ENCODE measurements at regions not wholly inside any gene's neighbourhood (a gene's known extent, or its start where the extent isn't known, plus 50 kb on each side); places are given as distances from the start of the nearest gene placed in this dataset.
"Not testable (repeated sequence)": the region's sequence is repeated elsewhere in the genome, so short reads cannot be mapped to it uniquely, and the experiment has no call there.

DNA sequence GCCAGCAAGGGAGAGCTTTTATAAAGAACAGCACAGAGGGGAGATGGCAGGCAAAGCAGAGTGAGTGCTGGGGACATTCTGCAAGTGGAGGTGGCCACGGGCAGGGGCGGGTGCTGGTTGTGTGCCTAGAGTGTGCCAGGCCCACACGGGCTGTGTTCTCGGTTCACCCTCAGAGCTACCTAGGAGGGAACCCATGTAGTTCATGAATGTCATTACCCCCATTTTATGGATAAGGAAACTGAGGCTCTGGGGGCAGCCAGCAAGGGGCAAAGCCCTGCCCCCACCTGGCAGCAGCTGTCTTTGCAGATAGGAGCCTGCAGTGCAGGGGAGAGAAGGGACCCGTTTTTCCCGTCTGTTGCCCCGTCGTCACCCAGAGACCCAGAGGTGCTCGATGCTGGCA is 85.2 kb upstream of the NCOR2 start:
- no peak for DNase-seq (ENCODE audit: low read depth in 3 of 3)

DNA sequence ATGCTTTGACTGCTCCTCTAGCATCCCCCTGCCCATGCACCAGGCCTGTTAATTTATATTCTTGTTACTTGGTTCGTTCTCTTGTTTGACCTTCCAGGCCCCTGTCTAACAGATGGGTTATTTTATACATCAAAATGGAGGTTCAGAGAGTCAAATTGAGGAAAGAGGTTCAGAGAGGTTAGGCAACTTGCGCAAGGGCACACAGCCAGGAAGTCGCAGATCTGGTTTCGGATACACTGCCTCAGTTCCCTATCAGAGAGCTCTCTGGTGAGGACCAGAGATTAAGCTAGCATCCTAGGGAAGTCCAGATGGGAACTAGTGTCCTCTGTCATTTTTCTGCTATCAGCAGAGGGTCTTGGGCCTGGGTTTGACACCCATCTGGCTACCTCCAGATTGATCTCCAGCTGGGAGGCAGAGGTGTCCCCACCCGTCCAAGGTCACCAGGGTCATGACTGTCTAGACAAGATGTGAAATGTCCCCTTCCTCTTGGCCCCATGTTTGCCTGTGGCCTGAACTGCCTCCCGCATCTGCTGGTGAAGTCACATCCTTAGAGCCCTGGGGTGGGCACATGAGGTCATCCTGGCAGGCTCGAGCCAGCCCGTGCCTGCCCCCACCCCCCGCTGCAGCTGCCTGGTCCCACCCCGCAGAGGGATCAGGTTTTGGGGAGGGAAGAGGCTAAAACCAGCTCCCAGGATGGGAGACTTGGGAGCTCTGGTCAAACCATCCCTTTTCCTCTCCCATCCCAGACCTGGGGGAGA is 84.3 kb upstream of the NCOR2 start:
- DNase-seq (ENCODE audit: low read depth in 3 of 3) = no peak

DNA sequence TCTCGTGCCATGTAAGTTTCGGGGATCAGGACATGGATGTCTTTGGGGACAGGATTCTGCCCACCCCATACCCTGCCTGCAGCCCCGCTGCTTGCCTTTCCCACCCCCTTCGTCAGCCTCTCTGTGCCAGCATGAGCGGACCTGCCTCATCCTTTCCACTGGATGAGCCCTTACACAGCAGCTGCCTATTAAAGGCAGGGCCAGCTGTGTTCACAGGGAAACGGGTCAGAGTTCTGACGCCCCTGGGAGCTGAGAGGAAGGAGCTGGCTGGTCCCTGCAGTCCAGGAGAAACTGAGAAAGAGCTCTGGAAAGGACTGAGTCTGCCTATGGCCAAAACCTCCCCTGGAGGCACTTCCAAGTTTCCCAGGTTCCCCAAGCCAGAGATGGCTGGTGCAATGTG is 83.5 kb upstream of the NCOR2 start:
- no peak for DNase-seq (ENCODE audit: low read depth in 3 of 3)

DNA sequence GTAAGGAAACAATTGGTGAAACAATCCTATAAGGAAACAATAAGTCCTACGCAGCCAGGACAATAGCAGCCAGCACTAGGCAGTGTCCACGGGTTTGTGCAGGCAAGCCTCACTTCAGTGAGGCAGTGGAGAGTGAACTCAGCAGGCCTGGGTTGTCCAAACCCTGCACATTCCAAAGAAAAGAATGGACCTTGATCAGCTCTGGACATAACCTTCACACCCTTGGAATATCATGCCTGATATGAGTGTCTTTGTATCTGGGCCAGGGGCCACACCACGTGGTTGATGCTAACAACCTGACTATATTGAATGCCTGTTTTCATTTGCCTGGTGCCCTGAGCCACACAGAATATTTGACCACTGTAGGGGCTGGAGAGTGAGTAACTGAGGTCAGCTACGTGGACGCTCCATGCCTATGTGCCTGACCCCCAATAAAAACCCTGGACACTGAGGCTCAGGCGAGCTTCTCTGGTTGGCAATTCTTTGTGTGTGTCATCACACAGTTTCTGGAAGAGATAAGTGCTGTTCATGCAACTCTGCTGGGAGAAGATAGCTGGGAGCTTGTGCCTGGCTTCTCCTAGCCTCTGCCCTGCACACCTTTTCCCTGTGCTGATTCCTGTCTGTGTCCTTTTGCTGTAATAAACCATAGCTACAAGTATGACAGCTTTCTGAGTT is 81.4 kb upstream of the NCOR2 start:
- no peak for DNase-seq (ENCODE audit: low read depth in 3 of 3)

DNA sequence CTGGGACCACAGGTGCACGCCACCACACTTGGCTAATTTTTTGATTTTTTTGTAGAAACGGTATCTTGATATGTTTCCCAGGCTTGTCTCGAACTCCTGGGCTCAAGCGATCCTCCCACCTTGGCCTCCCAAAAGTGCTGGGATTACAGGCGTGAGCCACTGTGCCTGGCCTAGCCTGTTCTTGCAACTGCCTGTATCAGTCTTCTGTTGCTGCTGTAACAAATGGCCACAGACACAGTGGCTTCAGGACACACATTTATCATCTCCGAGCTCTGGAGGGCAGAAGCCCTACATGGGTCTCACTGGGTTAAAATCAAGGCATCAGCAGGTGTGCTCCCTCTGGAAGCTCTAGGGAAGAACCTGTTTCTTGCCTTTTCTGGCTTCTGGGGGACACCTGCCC is 79.9 kb upstream of the NCOR2 start:
- DNase-seq (ENCODE audit: low read depth in 3 of 3) = no peak

DNA sequence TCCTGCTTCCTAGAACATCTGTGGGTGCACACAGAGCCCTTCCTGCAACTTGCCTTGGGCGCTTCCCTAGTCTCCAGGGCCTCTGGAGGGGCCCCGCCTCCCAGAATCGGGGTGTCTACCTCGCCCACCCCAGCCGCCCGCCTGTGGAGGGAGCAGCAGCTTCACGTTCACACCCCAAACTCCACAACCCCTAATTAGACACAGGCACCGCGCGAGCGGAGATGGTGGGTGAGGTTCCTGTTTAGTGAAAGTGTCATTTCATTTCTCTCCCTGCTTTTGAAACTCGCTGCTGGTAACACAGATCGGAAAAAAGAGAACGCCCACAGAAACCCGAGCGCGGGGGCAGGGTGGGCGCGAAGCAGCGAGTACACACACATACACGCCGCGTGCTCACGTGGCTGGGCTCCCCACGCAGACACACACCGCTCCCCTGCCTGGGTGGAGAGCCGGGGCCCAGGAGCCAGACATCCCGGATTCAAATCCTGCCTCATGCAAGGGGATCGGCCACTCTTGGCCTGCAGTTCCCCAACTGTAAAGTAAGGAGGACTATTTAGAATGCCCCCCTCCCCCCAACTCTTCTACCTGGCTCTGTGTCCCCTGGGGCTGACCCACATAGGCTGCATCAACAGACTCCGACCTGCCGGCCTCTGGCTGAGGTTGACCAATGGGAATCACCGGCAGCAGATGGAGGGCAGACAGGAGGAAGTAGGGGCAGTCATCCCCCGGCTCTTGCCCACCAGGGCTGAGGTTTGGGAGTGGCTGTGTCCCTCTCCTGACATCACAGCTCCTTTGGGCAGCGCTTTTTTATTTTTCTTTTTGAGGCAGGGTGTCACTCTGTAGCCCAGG is 79.2 kb upstream of the NCOR2 start:
- peak; percentile 12 to 31 (median 23) for DNase-seq (ENCODE audit: low read depth in 3 of 3)

DNA sequence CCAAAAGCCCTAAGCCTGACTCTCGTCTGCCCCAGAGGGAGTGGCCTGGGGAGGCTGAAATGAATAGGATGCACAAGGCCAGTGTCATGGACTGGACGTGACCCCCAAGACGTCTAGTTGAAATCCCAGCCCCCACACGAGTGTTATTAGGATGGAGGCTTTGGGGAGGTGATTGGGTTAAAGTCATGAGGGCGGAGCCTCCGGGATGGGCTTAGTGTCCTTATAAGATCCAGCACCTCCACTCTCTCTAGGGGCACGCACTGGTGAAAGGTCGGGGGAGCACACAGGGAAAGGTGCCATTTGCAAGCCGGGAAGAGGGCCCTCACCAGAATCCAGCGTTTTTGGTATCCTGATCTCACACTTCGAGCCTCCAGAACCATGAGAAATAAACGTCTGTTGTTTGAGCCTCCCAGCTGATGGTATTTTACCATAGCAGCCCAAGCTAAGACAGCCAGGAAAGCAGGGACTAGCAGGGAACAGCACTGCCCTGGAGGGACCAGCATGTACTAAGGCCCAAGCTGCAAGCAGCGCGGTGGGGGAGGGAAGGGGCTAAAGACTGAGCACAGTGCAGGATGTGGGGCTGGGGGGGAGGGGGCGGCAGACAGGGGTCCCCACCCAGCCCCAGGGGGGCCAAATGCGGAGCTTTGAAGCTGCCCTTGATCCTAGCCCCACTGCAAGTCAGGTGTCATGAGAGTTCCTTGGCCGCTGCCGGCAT is 78.3 kb upstream of the NCOR2 start:
- no peak for DNase-seq (ENCODE audit: low read depth in 3 of 3)

DNA sequence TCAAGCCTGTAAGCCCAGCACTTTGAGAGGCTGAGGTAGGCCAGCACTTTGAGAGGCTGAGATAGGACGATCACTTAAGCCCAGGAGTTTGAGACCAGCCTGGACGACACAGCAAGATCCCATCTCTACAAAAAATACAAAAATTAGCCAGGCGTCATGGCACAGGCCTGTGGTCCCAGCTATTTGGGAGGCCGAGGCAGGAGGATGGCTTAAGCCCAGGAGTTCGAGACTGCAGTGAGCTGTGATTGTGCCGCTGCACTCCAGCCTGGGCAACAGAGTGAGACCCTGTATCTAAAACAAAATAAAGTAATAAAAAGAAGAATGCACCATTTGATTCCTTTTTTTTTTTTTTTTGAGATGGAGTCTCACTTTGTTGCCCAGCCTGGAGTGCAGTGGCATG is 76.4 kb upstream of the NCOR2 start:
- DNase-seq (ENCODE audit: low read depth in 3 of 3) = not testable (repeated sequence)

DNA sequence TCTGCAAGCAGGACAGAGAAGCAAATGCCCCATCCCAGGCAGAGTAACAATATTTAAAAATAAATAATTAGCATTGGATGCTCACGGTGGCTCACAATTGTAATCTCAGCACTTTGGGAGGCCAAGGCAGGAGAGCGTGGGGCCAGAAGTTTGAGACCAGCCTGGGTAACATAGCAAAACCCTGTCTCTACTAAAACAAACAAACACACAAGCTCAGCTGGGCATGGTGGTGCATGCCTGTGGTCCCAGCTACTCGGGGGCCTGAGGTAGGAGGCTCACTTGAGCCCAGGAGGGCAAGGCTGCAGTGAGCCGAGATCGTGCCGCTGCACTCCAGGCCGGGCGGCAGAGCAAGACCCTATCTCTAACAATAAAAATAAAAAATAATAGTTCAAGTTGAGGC is 74.7 kb upstream of the NCOR2 start:
- DNase-seq (ENCODE audit: low read depth in 3 of 3) = no peak

DNA sequence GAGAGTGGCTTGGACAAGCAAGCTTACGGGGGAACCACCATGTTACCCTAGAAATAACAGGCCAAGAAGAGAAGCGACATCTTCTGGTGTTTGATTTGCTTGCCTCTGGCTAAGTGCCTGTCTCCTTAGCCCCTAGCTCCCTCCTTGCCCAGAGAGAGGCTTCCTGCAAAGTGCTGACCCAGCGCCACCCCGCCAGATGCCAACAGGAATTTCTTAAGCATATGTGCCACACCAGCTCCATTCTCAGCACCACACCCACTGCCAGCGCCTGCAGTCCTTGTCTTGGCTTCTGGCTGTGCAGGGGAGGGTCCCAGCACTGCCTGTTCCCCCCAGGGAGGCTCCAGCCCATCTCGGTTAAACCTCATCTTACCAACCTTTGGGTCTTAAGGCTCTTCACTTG is 74.2 kb upstream of the NCOR2 start:
- no peak for DNase-seq (ENCODE audit: low read depth in 3 of 3)

DNA sequence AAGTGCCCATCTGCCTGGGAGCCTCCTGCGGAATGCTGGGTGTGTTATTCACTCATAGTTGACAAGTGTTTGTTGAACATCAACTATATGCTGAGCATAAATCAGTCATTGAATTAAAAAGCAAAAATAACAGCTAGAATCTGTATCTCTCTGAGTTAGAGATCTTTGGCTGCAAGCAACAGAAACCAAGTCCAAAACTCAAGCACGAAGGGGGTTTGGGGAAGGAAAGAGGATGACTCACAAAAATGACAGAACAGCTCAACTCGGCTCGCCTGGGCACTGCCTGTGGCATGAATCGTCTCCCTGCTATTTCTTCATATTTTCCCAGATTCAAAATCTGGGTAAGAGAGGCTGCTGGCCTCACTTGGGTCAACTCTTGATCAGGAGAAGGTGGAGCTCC is 72.6 kb upstream of the NCOR2 start:
- no peak for DNase-seq (ENCODE audit: low read depth in 3 of 3)

DNA sequence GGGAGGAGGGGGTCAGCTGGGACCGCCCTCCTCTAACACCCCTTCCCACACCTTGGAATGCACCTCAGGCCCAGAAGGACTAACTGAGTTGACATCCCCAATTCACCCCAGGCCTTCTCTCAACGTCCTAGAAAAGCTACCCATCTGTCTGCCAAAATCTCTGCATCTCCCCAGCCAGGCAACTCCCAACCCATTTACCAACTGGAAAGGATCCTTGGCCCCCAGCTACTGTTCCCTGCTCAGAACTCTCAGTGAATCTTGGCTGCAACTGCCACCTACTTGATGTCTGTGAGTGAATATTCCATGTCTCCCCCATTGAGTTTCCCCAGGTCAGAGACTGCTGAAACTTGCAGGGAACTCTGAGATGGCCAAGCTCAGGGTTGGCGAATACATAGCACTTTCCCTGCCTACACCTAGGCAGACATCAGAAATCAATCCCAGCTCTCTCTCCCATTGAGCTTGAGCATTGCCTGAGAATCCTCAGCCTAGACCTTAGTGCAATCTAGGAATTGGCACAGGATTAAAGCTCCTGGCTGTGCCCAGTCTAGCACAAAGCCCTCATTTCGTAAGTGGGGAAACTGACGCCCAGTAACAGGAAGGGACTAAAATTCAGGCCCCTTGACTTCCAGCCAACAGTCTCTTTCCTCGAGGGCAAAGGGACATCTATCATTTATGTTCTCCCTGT is 71.9 kb upstream of the NCOR2 start:
- DNase-seq (ENCODE audit: low read depth in 3 of 3) = no peak

DNA sequence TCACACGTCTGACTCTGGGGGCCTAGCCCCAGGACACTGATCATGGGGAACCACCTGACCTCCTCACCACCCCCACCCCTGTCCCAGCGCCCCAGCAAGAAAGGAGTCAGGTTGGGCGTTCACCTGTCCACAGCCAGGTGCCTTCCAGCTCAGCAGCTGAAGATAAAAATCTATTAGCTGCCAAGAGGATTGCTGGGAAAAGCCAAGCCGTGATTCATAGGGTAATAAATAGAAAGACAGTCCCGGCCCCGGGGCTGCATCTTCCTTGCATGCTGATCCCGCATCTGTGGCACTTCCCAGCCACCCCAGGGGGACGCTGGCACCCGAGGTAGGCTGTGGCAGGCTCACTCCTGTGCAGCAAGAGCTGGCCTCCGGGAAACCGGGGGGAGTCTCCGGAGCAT is 70.2 kb upstream of the NCOR2 start:
- no peak for DNase-seq (ENCODE audit: low read depth in 3 of 3)

DNA sequence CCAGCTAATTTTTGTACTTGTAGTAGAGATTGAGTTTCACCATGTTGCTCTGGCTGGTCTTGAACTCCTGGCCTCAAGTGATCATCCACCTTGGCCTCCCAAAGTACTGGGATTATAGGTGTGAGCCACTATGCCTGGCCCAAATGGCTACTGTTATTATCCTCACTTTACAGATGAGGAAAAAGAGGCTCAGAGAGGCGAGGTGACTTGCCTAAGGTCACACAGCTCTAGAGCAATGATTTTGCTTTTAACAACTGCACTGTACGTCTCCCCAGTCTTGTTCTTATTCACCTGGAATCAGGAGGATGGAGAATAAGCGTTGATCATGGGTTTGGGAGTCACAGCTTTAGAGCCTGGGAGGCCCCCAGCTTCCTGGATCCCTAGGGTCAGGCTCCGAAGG is 69.8 kb upstream of the NCOR2 start:
- DNase-seq (ENCODE audit: low read depth in 3 of 3) = no peak

DNA sequence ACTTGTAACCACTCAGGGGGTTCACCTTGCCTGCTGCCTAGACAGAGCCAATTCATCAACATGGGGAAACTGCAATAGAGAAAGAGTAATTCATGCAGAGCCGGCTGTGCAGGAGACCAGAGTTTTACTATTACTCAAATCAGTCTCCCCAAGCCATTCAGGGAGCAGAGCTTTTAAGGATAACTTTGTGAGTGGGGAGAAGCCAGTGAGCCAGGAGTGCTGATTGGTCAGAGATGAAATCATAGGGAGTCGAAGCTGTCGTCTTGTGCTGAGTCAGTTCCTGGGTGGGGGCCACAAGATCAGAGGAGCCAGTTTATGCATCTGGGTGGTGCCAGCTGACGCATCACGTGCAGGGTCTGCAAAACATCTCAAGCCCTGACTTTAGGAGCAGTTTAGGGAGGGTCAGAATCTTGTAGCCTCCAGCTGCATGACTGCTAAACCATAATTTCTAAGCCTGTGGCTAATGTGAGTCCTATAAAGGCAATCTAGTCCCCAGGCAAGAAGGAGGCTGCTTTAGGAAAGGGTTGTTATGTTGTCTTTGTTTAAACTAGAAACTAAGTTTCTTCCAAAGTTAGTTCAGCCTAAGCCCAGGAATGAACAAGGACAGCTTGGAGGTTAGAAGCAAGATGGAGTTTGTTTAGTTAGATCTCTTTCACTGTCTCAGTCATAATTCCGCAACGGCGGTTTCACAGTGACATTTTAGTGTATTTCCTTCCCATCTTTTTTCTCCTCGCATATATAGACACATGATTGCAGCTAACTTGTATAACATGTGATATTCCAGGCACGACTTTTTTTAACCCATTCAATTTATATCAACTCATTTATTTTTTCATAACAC is 68.9 kb upstream of the NCOR2 start:
- DNase-seq (ENCODE audit: low read depth in 3 of 3) = peak; percentile 13 to 74 (median 24)

DNA sequence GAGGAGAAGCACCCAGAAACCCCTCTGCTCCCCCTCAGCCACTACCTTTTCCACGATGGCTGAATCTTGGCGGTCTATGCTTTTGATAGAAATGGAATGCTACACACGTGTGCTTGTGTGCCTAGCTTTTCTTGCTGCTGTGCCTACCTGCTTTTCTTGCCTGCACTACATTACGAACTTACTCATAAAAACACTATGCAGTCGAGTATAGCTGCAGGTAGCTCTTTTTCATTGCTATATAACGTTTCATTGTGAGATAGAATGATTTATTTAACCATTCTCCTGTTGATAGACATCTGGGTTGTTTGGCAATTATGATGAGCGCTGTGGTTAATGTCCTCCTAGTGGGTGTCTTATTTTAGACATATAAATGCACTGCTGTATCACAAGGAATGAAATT is 67.9 kb upstream of the NCOR2 start:
- DNase-seq (ENCODE audit: low read depth in 3 of 3) = no peak

DNA sequence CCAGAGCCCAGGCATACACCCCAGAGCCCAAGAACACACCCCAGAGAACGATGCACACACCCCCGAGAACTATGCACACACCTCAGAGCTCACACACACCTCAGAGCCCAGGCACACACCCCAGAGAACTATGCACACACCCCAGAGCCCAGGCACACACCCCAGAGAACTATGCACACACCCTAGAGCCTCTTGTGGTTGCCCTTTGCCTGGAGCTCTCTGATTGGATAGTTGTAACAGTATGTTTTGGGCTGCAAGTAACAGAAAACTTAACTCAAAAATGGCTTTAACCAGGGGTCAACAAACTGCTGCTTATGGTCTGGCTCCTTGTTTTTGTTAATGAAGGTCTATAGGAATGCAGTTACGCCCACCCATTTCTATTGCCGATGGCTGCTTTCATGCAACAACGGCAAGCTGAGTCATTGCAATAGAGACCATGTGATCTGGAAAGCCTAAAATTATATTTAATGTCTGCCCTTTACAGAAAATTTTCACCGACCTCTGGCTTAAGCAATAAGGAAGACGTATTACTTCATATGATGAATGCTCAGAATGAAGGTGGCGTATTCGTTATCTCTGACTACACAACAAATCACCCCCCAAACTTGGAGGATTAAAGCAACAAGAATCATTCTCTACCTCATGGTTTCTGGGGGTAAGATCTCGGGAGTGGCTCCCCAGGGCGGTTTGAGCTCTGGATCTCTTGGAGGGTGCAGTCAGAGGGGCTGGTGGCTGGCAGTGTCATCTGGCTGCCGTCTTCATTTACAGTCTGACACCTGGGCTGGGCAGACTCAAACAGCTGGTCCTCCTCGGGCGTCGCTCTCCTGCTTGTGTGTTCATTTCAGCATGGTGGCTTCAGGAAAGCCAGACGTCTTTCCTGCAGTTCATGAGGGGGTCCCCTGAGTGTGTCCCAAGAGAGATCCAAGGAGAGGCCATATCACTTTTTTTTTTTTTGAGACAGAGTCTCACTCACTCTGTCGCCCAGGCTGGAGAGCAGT is 66.3 kb upstream of the NCOR2 start:
- DNase-seq (ENCODE audit: low read depth in 3 of 3) = no peak

DNA sequence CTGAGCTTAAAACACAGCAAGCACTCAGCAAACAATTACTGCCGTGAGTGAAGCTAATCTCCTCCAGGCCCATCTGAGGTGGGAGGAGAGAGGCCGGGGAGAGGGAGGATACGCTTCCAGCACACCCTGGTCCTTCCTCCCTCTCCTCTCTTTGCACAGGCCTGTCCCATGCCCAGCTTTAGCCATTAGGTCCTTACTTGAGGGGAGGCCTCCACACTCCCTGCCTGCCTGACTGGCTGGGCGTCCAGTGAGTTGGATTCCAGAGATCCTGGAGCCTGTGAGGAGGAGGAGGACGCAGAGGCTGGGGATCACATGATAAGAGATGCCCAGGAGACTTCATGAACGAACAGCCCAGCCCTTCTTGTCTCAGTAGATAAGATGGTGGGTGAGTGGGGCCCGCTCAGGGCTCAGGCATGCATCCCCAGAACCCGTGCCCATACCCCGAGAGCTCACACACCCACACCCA is 65.1 kb upstream of the NCOR2 start:
- no peak for DNase-seq (ENCODE audit: low read depth in 3 of 3)

DNA sequence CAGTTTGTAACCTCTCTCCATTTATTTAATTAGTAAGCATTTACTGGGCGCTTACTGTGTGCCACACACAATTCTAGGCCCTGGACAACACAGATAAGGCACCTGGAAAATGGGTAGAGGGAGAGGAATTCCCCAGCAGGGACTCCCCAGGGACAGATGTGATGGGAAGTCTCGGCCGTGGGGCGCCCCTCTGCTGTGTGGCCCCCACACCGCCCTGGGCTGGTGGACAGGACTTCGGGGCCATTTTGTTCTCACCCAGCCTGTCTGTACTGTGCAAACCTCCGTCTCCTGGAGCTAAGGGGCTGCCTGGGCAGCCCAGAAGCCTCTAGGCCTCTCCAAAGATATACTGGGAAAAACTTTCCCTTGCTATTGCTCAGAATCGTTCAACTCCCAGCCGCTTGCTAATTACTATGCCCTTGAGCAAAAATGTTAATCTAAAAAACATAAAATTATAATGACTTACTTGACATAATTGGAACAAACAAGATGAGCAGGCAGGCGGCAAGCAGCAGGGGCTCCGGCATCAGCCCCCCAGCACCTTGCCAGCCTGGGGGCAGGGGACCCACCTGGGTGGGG is 64.4 kb upstream of the NCOR2 start:
- DNase-seq (ENCODE audit: low read depth in 3 of 3) = no peak

All from stimulated activated CD4-positive, alpha-beta T cell treated with anti-CD3 and anti-CD28 coated beads, TNF-alpha, amount 100 ng/mL, for 48 hours (primary cell).